GM18499 (cell line): ENCODE measurements at regions not wholly inside any gene's neighbourhood (a gene's known extent, or its start where the extent isn't known, plus 50 kb on each side); places are given as distances from the start of the nearest gene placed in this dataset.

Experiments used
- ATAC-seq: cut with Tn5 transposase; IDR thresholded peaks from one replicate; pipeline ENCODE4 v1.9.1; 2021; ENCODE audit warnings: moderate number of reproducible peaks; ENCODE audit not compliant: insufficient read depth, unreplicated experiment

DNA sequence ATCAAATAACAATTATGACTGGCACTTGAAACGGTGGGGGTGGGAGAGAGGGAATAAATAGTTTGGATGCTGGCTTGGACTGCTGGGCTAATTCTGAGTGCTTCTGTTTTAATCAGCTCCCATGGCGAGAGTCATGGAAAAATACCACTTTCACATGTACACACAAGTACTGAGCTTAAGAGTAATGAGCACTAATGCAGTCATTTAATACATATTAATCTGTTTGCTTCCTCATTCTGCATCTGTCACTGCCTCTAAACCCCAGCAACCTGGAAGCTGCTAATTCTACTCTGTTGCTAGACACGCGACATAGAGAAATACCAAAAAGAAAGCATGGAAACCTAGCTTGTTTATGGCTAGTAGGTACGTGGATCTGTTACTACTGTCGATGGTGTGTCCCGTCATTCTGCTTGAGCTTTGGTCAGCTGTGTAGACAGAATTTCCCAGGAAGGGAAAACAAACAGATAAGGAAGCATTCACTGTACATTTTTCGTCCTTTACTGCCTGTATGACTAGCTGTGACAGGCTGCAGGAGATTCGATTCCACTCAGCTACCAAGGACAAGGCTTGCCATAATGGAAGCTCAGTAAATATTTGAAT, 238.8 kb downstream of the BAMBI start:
- no peak for ATAC-seq

DNA sequence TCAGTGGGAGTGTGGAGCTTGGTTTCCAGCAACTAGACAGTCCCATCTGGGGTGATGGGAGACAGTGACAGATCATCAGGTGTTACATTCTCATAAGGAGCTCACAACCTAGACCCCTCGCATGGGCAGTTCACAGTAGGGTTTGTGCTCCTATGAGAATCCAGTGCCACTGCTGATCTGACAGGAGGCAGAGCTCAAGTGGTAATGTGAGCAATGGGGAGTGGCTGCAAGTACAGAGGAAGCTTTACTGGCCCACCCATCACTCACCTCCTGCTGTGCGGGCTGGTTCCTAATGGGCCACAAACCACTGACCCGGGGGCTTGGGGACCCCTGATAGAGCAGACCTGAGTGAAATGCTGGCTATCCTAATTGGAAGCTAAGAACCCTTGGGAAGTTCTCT, 242.8 kb downstream of the BAMBI start:
- ATAC-seq: no peak

GRCh38 chr10:28922127-28922526, 244.8 kb downstream of the BAMBI start:
- ATAC-seq: no peak

DNA sequence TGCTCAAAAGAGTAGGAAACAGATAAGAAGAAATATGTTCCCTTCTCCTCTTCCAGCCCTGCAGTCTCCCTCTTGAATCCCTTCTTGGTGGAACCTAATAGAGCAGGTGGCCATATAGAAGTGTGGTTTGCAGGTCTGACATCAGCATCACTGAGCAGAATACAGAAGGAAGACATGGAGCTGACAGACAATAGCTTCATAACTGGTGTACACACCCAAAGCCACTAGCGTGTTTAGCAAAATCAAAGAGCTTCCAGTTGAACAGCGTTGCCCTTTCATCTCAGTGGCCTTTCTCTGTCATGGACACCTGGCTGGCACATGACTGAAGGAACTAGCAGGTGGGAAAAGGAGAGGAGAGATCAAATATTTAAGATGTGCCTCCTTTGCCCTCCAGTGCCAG, 245.5 kb downstream of the BAMBI start:
- no peak for ATAC-seq

GRCh38 chr10:28924717-28925116, 247.4 kb downstream of the BAMBI start:
- ATAC-seq: no peak

DNA sequence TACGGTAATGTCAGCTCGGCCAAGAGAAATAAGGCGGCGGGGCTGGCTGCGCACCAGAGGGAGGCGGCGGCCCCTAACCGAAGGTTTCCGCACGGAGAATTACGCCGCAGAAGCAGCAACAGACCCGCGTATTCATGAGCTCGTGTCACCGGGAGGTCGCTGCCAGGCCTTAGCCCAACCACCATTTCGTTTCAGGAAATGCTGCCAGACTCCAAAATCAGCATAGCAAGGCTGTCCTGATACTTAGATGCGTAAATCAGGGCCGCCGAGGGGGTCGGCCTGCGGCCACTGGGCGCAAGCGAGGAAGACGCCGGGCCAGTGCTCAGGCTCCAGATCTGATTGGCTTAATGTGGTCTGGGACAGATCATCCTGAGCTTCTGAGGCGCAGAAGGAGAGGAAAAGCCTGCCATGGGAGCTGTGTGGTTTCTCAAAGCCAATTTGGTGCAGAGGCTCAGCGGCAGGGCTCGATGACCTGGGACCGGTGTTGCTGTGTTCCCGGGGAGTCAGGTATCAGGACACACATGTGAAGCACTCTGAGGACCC, 247.9 kb downstream of the BAMBI start:
- no peak for ATAC-seq

DNA sequence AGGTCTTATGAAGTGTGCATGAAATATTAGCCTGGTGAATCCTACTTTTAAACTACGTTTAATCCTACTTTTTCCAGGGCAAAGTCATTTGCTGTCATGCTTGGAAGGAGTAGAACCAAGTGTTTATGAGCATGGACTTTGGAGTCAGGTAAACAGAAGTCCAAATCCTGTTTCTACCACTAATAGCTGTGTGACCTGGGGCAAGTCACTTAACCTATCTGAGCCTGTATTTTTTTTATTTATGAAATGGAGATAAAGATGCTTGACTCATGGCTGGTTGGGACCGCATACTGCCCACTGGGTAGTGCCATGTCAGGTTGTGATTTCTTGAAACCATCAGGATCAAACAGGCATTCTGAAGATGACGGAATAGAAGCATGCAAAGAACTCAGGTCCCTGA, 249.6 kb downstream of the BAMBI start:
- ATAC-seq: no peak

DNA sequence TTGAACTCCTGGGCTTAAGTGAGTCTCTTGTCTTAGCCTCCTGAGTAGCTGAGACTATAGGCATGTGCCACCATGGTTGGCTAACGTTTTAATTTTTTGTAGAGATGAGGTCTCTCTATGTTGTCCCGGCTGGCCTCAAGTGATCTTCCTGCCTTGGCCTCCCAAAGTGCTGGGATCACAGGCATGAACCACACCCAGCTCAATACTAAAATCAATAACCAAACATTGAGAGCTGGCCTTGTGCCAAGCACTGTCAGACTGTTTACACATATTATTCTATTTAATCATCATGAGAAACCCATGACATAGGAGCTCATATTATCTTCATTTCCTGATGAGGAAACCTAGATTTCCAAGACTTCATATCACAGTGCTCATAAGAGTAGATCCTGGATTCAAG, 251.2 kb downstream of the BAMBI start:
- ATAC-seq: no peak

DNA sequence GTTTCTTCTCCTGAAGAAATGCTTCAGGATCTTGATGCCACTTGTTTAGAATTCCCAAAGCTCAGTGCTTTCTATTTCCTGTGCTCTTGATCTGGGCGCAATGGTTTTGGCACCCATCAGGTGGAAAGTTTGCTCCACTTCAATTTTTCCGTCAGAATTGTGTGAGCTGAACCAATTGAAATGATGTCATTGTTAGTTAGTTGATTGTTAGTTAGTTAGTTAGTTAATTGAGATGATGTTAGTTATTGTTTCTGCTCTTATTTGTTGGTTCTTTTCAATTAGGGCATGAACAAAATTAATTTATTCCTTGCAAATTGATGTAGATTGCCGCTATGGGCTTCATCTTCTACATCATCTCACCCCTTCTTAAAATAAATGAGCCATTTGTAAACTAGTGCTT, 252.6 kb downstream of the BAMBI start:
- no peak for ATAC-seq

GRCh38 chr10:28930514-28931495, 253.5 kb downstream of the BAMBI start:
- no peak for ATAC-seq

DNA sequence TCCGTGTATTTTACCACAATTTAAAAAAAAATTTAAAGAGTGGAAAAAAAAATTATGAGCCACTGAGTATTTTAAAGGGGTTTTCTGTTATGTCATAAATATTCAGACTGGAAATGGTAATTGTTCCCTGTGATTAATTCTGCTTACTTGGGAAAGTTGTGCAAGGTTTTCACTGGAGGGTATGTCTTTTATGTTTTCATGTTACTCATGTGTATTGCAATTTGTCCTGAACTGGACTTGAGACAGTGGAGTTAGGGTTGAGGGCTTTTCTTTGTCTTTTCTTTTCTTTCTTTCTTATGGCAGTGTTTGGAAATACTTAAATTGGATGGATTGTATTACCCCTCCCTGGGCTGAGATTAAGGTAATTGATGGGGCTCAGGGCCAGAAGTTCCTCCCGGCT, 257.7 kb downstream of the BAMBI start:
- no peak for ATAC-seq

GRCh38 chr10:28937959-28938358, 260.6 kb downstream of the BAMBI start:
- no peak for ATAC-seq

GRCh38 chr10:28938745-28939144, 261.4 kb downstream of the BAMBI start:
- no peak for ATAC-seq

- ATAC-seq: no peak
Observed at GRCh38 chr10:28939281-28940157, 262.2 kb downstream of the BAMBI start.

- ATAC-seq: no peak
Observed at GRCh38 chr10:28940158-28940888, 263.0 kb downstream of the BAMBI start.

DNA sequence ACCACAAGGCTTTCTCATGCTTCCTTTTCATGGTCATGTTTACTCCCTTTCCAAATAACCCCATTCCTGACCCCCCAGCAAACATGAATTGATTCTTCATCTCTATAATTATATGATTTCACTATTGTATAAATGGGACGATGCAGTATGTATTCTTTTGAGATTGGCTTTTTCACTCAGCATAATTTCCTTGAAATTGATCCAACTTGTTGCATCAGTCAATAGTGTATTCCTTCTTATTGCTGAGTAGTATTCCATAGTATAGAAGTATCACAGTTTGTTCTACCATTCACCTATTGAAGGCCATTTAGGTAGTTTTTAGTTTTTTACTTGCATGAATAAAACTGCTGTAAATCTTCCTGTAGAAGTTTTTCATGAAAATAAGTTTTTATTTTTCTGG, 264.7 kb downstream of the BAMBI start:
- no peak for ATAC-seq

DNA sequence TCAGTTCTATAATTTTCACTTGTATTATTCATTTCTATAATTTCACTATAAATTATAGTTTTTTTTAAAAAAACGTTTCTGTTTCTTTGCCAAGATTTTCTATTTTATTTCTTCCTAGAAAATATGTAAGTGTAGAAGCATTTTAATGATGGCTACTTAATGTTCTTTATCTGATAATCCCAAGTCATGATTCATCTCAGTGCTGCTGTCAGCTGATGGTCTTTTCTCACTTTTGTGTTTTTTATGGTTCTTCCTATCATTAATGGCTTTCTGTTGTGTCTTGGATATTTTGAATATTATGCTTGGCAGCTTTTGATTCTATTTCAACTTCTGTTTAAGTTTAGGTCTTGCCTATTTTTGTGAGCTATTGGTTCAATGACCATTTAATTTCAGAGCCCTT, 268.6 kb downstream of the BAMBI start:
- no peak for ATAC-seq

GRCh38 chr10:28946479-28946878, 269.2 kb downstream of the BAMBI start:
- ATAC-seq: no peak

DNA sequence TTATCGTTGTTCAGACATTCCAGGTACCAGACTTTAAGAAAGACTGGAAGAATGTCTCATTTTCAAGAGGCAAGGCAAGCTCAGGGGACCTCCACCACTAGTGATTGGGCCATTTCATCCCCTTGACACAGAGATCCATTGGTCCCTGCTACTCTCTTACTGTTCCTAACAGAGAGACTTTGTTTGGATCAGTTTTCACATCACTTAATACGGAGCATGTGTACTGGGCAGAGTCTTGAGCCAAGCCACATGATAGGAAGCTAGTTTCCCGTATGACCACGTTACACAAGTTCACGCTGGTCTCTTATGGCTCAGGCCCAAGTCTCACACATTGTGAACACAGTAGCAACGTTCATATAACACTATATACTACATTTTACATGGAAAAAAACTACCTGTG, 269.9 kb downstream of the BAMBI start:
- ATAC-seq: no peak

- no peak for ATAC-seq
Observed at GRCh38 chr10:28948046-28948445, 270.7 kb downstream of the BAMBI start.
